H1 (cell line): ENCODE measurements at regions not wholly inside any gene's neighbourhood (a gene's known extent, or its start where the extent isn't known, plus 50 kb on each side); places are given as distances from the start of the nearest gene placed in this dataset.

Experiments
- ATF3 ChIP-seq: IDR thresholded peaks from 2 replicates; pipeline ENCODE4 v1.6.1; 2011; ENCODE audit warnings: low read depth, mild to moderate bottlenecking, low read length; ENCODE audit not compliant: insufficient read depth
- CEBPB ChIP-seq: IDR thresholded peaks from 2 replicates; pipeline ENCODE4 v1.6.1; 2012; ENCODE audit warnings: low read depth, low read length
- CHD2 ChIP-seq: IDR thresholded peaks from 2 replicates; pipeline ENCODE4 v1.6.1; 2012; ENCODE audit warnings: low read length, improper control_type of control experiment
- CREB1 ChIP-seq: IDR thresholded peaks from 2 replicates; pipeline ENCODE4 v1.6.1; 2012; ENCODE audit warnings: inconsistent platforms
- CTCF ChIP-seq, 3 experiments: IDR thresholded peaks; 1 replicate in 2 of 3; 2 replicates in 1 of 3; pipeline versions ENCODE4 v1.5.1 to v1.6.1; 2011; ENCODE audit warnings: low read length in 3 of 3, mild to moderate bottlenecking in 3 of 3, inconsistent platforms in 2 of 3, low read depth in 1 of 3, moderate library complexity in 1 of 3; ENCODE audit not compliant: insufficient read depth in 1 of 3; ENCODE audit errors: control extremely low read depth in 1 of 3
- EP300 ChIP-seq, 2 experiments: IDR thresholded peaks; 1 replicate in 1 of 2; 2 replicates in 1 of 2; pipeline ENCODE4 v1.6.1; 2011 to 2012; ENCODE audit warnings: low read depth in 2 of 2, low read length in 2 of 2, mild to moderate bottlenecking in 2 of 2, borderline replicate concordance in 1 of 2, inconsistent platforms in 1 of 2, moderate library complexity in 1 of 2
- EZH2 ChIP-seq: fragments of 200-600 bp; sonication (generic); IDR thresholded peaks from 2 replicates; pipeline ENCODE4 v1.7.1; 2012; ENCODE audit warnings: low read depth, mild to moderate bottlenecking, moderate library complexity, low read length, inconsistent platforms; ENCODE audit not compliant: severe bottlenecking
- FOSL1 ChIP-seq: IDR thresholded peaks from 2 replicates; pipeline ENCODE4 v1.6.1; 2011; ENCODE audit warnings: mild to moderate bottlenecking, low read depth, low read length, moderate library complexity; ENCODE audit not compliant: insufficient read depth
- NRF1 ChIP-seq: IDR thresholded peaks from 2 replicates; pipeline ENCODE4 v1.6.1; 2011; ENCODE audit warnings: mild to moderate bottlenecking, low read depth, low read length, improper control_type of control experiment
- POLR2AphosphoS5 ChIP-seq: IDR thresholded peaks from 2 replicates; pipeline ENCODE4 v1.6.1; 2011; ENCODE audit warnings: low read depth, low read length
- SP1 ChIP-seq: IDR thresholded peaks from 2 replicates; pipeline ENCODE4 v1.6.1; 2011; ENCODE audit warnings: low read depth, low read length
- TAF1 ChIP-seq: IDR thresholded peaks from 2 replicates; pipeline ENCODE4 v1.6.1; 2011; ENCODE audit warnings: mild to moderate bottlenecking, low read depth, low read length
- TEAD4 ChIP-seq: IDR thresholded peaks from 2 replicates; pipeline ENCODE4 v1.6.1; 2012; ENCODE audit warnings: low read depth, low read length, inconsistent platforms, mixed read lengths

GRCh38 chr1:104092698-104093097 lies 343.0 kb downstream of the AMY1C start:
- TF ChIP-seq CTCF (IDR thresholded peaks at IDR 0.05; ENCODE audit: control extremely low read depth in 1 of 3, insufficient read depth in 1 of 3, low read depth in 1 of 3, low read length in 3 of 3) (no peak), ATF3 (no peak), CREB1 (no peak), TAF1 (no peak), POLR2AphosphoS5 (no peak), EZH2 (no peak), FOSL1 (no peak), CEBPB (no peak), SP1 (no peak), TEAD4 (peak; percentile 54; the same call in 1 of the 2 replicates), CHD2 (no peak), EP300 (IDR thresholded peaks at IDR 0.05; ENCODE audit: borderline replicate concordance in 1 of 2, low read depth in 2 of 2, low read length in 2 of 2) (no peak), NRF1 (no peak)
